Natural killer cell (primary cell): ENCODE measurements at regions not wholly inside any gene's neighbourhood (a gene's known extent, or its start where the extent isn't known, plus 50 kb on each side); places are given as distances from the start of the nearest gene placed in this dataset.

Experiments
- ATAC-seq, 3 donors: fragments of 150-1000 bp in 2 of 3; fragments of 200-7000 bp in 1 of 3; cut with Tn5 transposase; 1 replicate in 1 of 3; 2 replicates in 2 of 3; pipeline ENCODE4 v1.10.0; 2021; ENCODE audit warnings: mild to moderate bottlenecking in 2 of 3, moderate library complexity in 2 of 3
- DNase-seq, 2 donors: peaks; one replicate each; pipeline versions ENCODE4 v3.0.0 to v3.0.0-alpha.2; 2013 to 2021; ENCODE audit warnings: mixed read lengths in 1 of 2
- H3K27ac ChIP-seq: one replicate; pipeline ENCODE4 v1.5.1; 2013; ENCODE audit warnings: mild to moderate bottlenecking, low read length
- H3K27me3 ChIP-seq: one replicate; pipeline ENCODE4 v1.6.1; 2013; ENCODE audit warnings: low read length; ENCODE audit not compliant: control insufficient read depth, insufficient read depth
- H3K36me3 ChIP-seq: one replicate; pipeline ENCODE4 v1.6.1; 2013; ENCODE audit warnings: low read length; ENCODE audit not compliant: control insufficient read depth, insufficient read depth
- H3K4me1 ChIP-seq: one replicate; pipeline ENCODE4 v1.6.1; 2013; ENCODE audit warnings: low read length; ENCODE audit not compliant: control insufficient read depth, insufficient read depth
- H3K4me3 ChIP-seq: one replicate; pipeline ENCODE4 v1.5.1; 2013; ENCODE audit warnings: low read length
- H3K9me3 ChIP-seq: one replicate; pipeline ENCODE4 v1.6.1; 2013; ENCODE audit warnings: low read length; ENCODE audit not compliant: control insufficient read depth, insufficient read depth
- H3K27ac Mint-ChIP-seq, 2 donors: one replicate each; pipeline ENCODE4 v1.8.0; 2022; ENCODE audit warnings: mild to moderate bottlenecking in 2 of 2, mixed read lengths in 2 of 2, moderate library complexity in 1 of 2
- H3K27me3 Mint-ChIP-seq, 2 donors: one replicate each; pipeline ENCODE4 v1.8.0; 2022; ENCODE audit warnings: low read depth in 2 of 2, mixed read lengths in 2 of 2
- H3K36me3 Mint-ChIP-seq: one replicate; pipeline ENCODE4 v1.8.0; 2022; ENCODE audit warnings: mixed read lengths
- H3K4me1 Mint-ChIP-seq, 2 donors: one replicate each; pipeline ENCODE4 v1.8.0; 2022; ENCODE audit warnings: mixed read lengths in 2 of 2
- H3K4me3 Mint-ChIP-seq: one replicate; pipeline ENCODE4 v1.8.0; 2022; ENCODE audit warnings: mild to moderate bottlenecking, moderate library complexity, mixed read lengths
- H3K9me3 Mint-ChIP-seq, 2 donors: one replicate each; pipeline ENCODE4 v1.8.0; 2022; ENCODE audit warnings: mixed read lengths in 2 of 2
- WGBS: methylation state at CpG from one replicate; pipeline ENCODE4 v1.1.7; 2013; ENCODE audit warnings: missing lambda C conversion rate; ENCODE audit not compliant: insufficient coverage; 5-methylcytosine and 5-hydroxymethylcytosine counted together
- intact Hi-C: fragments of 100-400 bp; cut with micrococcal nuclease; formaldehyde crosslinking; loops from one replicate; pipeline ENCODE4 v1.14.2; 2022
- TF ChIP-seq, protein P1 (sequence below): fragments of 200-600 bp; IDR thresholded peaks from one replicate; pipeline ENCODE4 v1.8.0; 2022; ENCODE audit warnings: antibody characterized with exemption

DNA sequence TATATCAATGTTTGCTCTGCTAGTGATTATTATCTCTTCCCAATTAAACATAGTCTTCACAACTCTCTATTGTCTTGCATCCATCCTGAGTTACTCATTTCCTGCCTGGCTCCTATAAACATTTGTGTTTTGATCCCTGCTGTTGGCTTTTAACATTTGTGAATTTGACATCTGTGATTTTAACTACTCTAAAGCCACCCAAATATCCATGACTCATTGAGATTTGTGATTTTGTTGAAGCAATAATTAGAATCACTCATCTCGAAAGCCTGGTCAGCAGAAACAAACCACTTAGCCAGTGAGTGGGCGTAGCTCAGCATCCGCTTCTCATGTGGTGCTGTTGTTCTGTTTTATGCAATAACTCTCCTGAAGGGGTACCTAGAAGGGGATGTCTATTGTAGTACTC, 174.3 kb upstream of the ZBTB20 start:
- no peaks in the 10 kb centered on the region for H3K9me3 ChIP-seq
- no peaks in the 10 kb centered on the region for H3K27me3 Mint-ChIP-seq
- DNase-seq = no peak
- TF ChIP-seq, protein P1, sequence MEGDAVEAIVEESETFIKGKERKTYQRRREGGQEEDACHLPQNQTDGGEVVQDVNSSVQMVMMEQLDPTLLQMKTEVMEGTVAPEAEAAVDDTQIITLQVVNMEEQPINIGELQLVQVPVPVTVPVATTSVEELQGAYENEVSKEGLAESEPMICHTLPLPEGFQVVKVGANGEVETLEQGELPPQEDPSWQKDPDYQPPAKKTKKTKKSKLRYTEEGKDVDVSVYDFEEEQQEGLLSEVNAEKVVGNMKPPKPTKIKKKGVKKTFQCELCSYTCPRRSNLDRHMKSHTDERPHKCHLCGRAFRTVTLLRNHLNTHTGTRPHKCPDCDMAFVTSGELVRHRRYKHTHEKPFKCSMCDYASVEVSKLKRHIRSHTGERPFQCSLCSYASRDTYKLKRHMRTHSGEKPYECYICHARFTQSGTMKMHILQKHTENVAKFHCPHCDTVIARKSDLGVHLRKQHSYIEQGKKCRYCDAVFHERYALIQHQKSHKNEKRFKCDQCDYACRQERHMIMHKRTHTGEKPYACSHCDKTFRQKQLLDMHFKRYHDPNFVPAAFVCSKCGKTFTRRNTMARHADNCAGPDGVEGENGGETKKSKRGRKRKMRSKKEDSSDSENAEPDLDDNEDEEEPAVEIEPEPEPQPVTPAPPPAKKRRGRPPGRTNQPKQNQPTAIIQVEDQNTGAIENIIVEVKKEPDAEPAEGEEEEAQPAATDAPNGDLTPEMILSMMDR = no peak
- H3K4me1 Mint-ChIP-seq = no peaks in the 10 kb centered on the region
- H3K36me3 ChIP-seq = no peaks in the 10 kb centered on the region
- H3K27me3 ChIP-seq = no peaks in the 10 kb centered on the region
- H3K27ac Mint-ChIP-seq = no peak overlapping the region
- intact Hi-C loops = no loop called here
- no peak for ATAC-seq
- H3K4me3 ChIP-seq = no peak overlapping the region
- peaks cover 6 to 10% of the 10 kb centered on the region in 2 donors for H3K9me3 Mint-ChIP-seq
- no peak overlapping the region for H3K27ac ChIP-seq
- no peaks in the 10 kb centered on the region for H3K4me1 ChIP-seq
- H3K4me3 Mint-ChIP-seq = no peak overlapping the region
- WGBS = 91% methylated on average over 3 of the region's 3 CpGs
- H3K36me3 Mint-ChIP-seq = peaks cover 7% of the 10 kb centered on the region

DNA sequence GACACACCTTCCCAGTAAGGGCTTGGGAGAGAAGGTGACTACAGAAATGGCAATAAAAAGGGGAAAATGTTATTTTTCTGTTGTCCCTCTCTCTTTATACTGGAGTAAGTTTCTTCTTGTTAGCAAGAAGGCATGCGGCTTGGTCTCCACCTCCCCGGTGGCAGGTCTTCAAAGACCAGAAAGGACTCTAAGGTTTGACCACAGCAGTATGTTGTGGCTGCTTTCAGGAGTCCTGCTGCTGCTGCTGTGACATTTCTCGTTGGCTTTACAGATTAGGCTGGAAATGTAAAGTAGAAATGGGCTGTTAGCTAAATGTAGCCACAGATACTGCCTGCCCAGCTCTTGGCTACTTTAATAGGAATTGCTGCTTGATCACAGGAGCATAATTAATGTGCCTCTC, 175.8 kb upstream of the ZBTB20 start:
- Histone ChIP-seq H3K36me3 (no peaks in the 10 kb centered on the region), H3K27ac (no peak overlapping the region), H3K9me3 (no peaks in the 10 kb centered on the region), H3K27me3 (no peaks in the 10 kb centered on the region), H3K4me1 (no peaks in the 10 kb centered on the region), H3K4me3 (no peak overlapping the region)
- ATAC-seq (no peak), DNase-seq (no peak)
- Mint-ChIP-seq H3K4me1 (no peaks in the 10 kb centered on the region), H3K27ac (no peak overlapping the region), H3K36me3 (peaks cover 7% of the 10 kb centered on the region), H3K9me3 (peaks cover 4 to 9% of the 10 kb centered on the region in 2 donors), H3K4me3 (no peak overlapping the region), H3K27me3 (no peaks in the 10 kb centered on the region)
- TF ChIP-seq, protein P1 = no peak
- 72% methylated on average over 3 of the region's 3 CpGs for WGBS
- intact Hi-C loops = no loop called here

DNA sequence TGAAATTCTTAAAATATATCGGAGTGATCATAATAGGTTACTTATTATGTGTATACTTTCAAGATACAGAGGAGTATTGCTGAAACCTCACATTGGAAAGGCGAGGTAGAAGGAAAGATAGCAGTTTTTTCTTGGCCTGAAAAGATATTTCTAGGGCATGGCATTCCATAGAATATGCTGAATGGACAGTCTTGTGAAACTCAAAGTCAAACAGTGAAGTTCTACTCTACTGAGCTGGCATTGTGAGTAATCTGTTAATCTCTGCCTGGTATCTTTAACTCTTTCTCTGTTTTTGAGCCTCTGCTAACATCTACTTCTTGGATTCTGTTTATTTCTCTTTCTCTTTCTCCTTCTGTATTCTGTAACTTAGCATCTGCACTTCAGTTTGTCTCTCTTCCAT, 176.3 kb upstream of the ZBTB20 start:
- Histone ChIP-seq H3K27me3 (no peaks in the 10 kb centered on the region), H3K4me1 (no peaks in the 10 kb centered on the region), H3K27ac (no peak overlapping the region), H3K4me3 (no peak overlapping the region), H3K9me3 (no peaks in the 10 kb centered on the region), H3K36me3 (no peaks in the 10 kb centered on the region)
- DNase-seq (no peak), ATAC-seq (no peak)
- peaks cover 5% of the 10 kb centered on the region for H3K36me3 Mint-ChIP-seq
- no peaks in the 10 kb centered on the region for H3K4me1 Mint-ChIP-seq
- TF ChIP-seq, protein P1 = no peak
- H3K4me3 Mint-ChIP-seq = no peak overlapping the region
- peaks cover 4 to 9% of the 10 kb centered on the region in 2 donors for H3K9me3 Mint-ChIP-seq
- 92% methylated on average over 2 of the region's 2 CpGs for WGBS
- H3K27ac Mint-ChIP-seq = no peak overlapping the region
- H3K27me3 Mint-ChIP-seq = no peaks in the 10 kb centered on the region
- intact Hi-C loops = no loop called here

DNA sequence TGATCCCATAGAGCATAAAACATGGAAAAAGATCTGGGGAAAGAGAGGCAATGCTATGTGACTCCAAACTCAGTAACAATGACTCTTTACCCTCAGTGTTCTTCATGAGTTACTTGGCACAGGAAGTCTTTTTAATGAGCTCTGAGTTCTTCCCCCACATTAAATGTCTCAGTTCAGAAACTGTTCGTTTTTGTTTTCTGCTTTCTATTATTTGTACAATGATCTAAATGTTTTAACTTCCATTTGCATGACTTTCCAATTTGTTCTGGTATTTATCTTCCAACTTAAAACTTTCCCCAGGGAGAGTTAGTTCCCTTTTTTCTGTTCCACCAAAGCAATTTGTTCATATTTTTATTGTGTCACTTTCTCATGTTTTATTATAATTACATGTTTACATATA, 177.0 kb upstream of the ZBTB20 start:
- no peaks in the 10 kb centered on the region for H3K36me3 Mint-ChIP-seq
- H3K9me3 Mint-ChIP-seq = peaks cover 4 to 9% of the 10 kb centered on the region in 2 donors
- no peak for ATAC-seq
- no peaks in the 10 kb centered on the region for H3K4me1 Mint-ChIP-seq
- no peaks in the 10 kb centered on the region for H3K4me1 ChIP-seq
- H3K27me3 ChIP-seq = no peaks in the 10 kb centered on the region
- TF ChIP-seq, protein P1 = no peak
- no peaks in the 10 kb centered on the region for H3K27me3 Mint-ChIP-seq
- DNase-seq = no peak
- intact Hi-C loops = no loop called here
- H3K9me3 ChIP-seq = no peaks in the 10 kb centered on the region
- no CpG with 5 or more reads among the region's 1 CpG for WGBS
- H3K27ac ChIP-seq = no peak overlapping the region
- H3K27ac Mint-ChIP-seq = no peak overlapping the region
- H3K4me3 ChIP-seq = no peak overlapping the region
- H3K4me3 Mint-ChIP-seq = no peak overlapping the region
- no peaks in the 10 kb centered on the region for H3K36me3 ChIP-seq
